BE2C (cell line): ENCODE measurements at regions not wholly inside any gene's neighbourhood (a gene's known extent, or its start where the extent isn't known, plus 50 kb on each side); places are given as distances from the start of the nearest gene placed in this dataset.

Source experiments
- DNase-seq: peaks from one replicate; pipeline ENCODE4 v3.0.0-alpha.2; 2020
- H3K27me3 ChIP-seq: fragments of 250-450 bp; sonication (Bioruptor Pico); 2 replicates; pipeline ENCODE4 v1.5.1; 2020; ENCODE audit warnings: mild to moderate bottlenecking
- H3K36me3 ChIP-seq: fragments of 250-450 bp; sonication (Bioruptor Pico); 2 replicates; pipeline ENCODE4 v1.5.1; 2020; ENCODE audit warnings: mild to moderate bottlenecking
- H3K4me1 ChIP-seq: fragments of 250-450 bp; sonication (Bioruptor Pico); 2 replicates; pipeline ENCODE4 v1.5.1; 2020
- H3K4me3 ChIP-seq: 2 replicates; pipeline ENCODE4 v1.5.1; 2011; ENCODE audit warnings: low read depth, low read length
- H3K9me3 ChIP-seq: fragments of 250-450 bp; sonication (Bioruptor Pico); 2 replicates; pipeline ENCODE4 v1.5.1; 2020
- CTCF ChIP-seq: IDR thresholded peaks from 2 replicates; pipeline ENCODE4 v1.5.1; 2012; ENCODE audit warnings: mild to moderate bottlenecking, low read depth, low read length

DNA sequence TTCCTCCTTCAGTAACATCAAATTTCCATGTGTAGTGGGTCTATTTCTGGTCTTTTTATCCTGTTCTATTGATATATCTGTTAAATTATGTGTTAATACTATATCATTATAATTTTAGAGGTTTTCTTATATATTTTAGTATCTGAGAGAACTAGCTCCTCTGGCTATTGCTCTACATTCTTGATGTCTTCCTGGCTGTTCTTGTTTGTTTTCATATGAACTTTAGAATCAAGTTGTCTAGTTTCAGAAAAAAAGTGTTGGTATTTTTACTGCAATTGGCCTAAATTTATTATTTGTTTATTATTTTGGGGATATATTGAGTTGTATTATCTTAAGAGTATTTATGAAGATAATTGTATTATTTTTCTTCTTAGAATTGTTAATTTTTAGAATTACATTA lies 128.0 kb upstream of the ZNF618 start:
- H3K4me1 ChIP-seq = no peaks in the 10 kb centered on the region
- TF ChIP-seq CTCF = no peak
- no peak for DNase-seq

GRCh38 chr9:113753398-113754119 lies 122.5 kb upstream of the ZNF618 start:
- Histone ChIP-seq H3K4me1 (no peaks in the 10 kb centered on the region), H3K36me3 (no peaks in the 10 kb centered on the region), H3K27me3 (peaks cover 21% of the 10 kb centered on the region), H3K9me3 (no peaks in the 10 kb centered on the region), H3K4me3 (no peak overlapping the region)
- no peak for DNase-seq
- TF ChIP-seq CTCF = no peak

More for the DNA sequence above, 128.0 kb upstream of the ZNF618 start:
- Histone ChIP-seq H3K4me3 (no peak overlapping the region), H3K36me3 (no peaks in the 10 kb centered on the region), H3K27me3 (peaks cover 21% of the 10 kb centered on the region), H3K9me3 (no peaks in the 10 kb centered on the region)

- Histone ChIP-seq H3K27me3 (peaks cover 21% of the 10 kb centered on the region), H3K4me3 (no peak overlapping the region), H3K36me3 (no peaks in the 10 kb centered on the region), H3K4me1 (no peaks in the 10 kb centered on the region), H3K9me3 (no peaks in the 10 kb centered on the region)
- DNase-seq = no peak
- TF ChIP-seq CTCF = no peak
These were observed 121.4 kb upstream of the ZNF618 start for GRCh38 chr9:113754739-113755138.

DNA sequence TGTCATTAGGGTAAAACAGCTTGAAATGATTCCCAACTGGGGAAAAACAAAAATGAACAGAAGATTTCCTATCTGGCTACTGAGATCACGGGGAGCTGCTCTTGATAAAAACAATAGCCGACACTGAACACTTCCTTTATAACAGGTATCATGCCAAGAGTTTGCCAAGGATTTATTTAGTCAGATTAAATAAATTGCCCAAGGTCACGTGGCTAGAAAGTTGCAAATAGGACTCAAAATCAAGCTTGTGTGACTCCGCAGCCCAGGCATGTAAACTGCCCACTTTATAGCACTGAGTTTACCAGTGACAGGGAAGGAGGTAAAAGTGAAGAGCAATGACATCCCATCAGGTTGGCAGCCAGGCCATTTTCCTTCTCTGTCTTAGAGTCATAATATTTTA lies 120.7 kb upstream of the ZNF618 start:
- no peak for DNase-seq
- no peak overlapping the region for H3K4me3 ChIP-seq
- no peak for TF ChIP-seq CTCF
- H3K4me1 ChIP-seq = no peaks in the 10 kb centered on the region
- H3K27me3 ChIP-seq = peaks cover 21% of the 10 kb centered on the region
- H3K9me3 ChIP-seq = no peaks in the 10 kb centered on the region
- no peaks in the 10 kb centered on the region for H3K36me3 ChIP-seq

DNA sequence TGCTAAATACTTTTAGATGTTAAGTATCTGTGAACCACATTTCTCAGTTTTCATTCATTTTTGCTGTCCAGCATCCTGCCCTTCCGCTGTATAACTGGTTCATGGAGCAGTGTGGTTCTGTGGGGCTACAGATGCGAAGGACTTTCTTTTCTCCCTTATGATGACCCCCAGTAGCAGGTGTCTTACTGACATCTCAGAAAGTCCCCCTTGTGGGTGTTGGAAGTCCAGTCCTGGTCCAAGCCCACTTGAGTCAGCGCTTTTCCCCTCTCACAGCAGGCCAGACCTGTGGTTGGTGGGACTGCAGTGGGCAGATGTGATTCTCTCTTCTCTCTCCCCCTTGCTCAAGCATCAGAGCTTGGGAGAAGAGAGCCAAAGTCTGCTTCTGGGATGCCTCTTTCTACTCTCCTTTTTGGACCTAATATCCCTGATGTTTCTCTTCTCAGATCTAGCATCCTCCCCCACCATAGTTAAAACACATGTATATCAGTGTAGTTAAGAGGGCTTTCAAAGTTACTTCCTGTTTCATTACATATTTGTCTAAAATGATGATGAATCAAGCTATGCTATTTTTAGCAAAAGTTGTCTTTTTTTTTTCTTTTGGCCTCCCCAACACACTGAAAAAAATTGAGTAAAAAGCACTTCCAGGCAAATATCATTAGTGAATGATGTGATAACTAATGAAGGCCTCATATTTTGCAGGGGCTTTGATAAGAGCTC lies 119.5 kb upstream of the ZNF618 start:
- TF ChIP-seq CTCF = no peak
- peaks cover 19% of the 10 kb centered on the region for H3K27me3 ChIP-seq
- no peak overlapping the region for H3K4me3 ChIP-seq
- H3K9me3 ChIP-seq = no peaks in the 10 kb centered on the region
- no peaks in the 10 kb centered on the region for H3K36me3 ChIP-seq
- no peaks in the 10 kb centered on the region for H3K4me1 ChIP-seq
- no peak for DNase-seq

- Histone ChIP-seq H3K36me3 (no peaks in the 10 kb centered on the region), H3K27me3 (peaks cover 20% of the 10 kb centered on the region), H3K4me3 (no peak overlapping the region), H3K4me1 (no peaks in the 10 kb centered on the region), H3K9me3 (no peaks in the 10 kb centered on the region)
- no peak for TF ChIP-seq CTCF
- DNase-seq = no peak
These were observed 112.7 kb upstream of the ZNF618 start for GRCh38 chr9:113763429-113763828.
